HEK293 (cell line): ENCODE measurements at regions not wholly inside any gene's neighbourhood (a gene's known extent, or its start where the extent isn't known, plus 50 kb on each side); places are given as distances from the start of the nearest gene placed in this dataset.

Source experiments
- CTCF ChIP-seq: fragments of 450-650 bp; formaldehyde crosslinking; IDR thresholded peaks from 2 replicates; pipeline ENCODE4 v1.5.1; 2016; ENCODE audit warnings: missing biosample characterization, missing genetic modification characterization
- EGR2 ChIP-seq: fragments of 450-650 bp; formaldehyde crosslinking; IDR thresholded peaks from 2 replicates; pipeline ENCODE4 v1.5.1; 2016; ENCODE audit warnings: low read depth, missing biosample characterization, missing genetic modification characterization
- HIC1 ChIP-seq: fragments of 450-650 bp; formaldehyde crosslinking; IDR thresholded peaks from 2 replicates; pipeline ENCODE4 v1.5.1; 2016; ENCODE audit warnings: missing biosample characterization, missing genetic modification characterization
- HOXD13 ChIP-seq: sonication (generic); formaldehyde crosslinking; IDR thresholded peaks from 2 replicates; pipeline ENCODE4 v1.8.0; 2022; ENCODE audit warnings: missing genetic modification reagents, borderline replicate concordance
- REPIN1 ChIP-seq: fragments of 450-650 bp; formaldehyde crosslinking; IDR thresholded peaks from 2 replicates; pipeline ENCODE4 v1.5.1; 2017; ENCODE audit warnings: missing biosample characterization, missing genetic modification characterization, low read depth
- ZNF23 ChIP-seq: fragments of 450-650 bp; formaldehyde crosslinking; IDR thresholded peaks from 2 replicates; pipeline ENCODE4 v1.5.1; 2016; ENCODE audit warnings: missing biosample characterization, missing genetic modification characterization, borderline replicate concordance
- ZNF24 ChIP-seq: fragments of 450-650 bp; formaldehyde crosslinking; IDR thresholded peaks from 2 replicates; pipeline ENCODE4 v1.5.1; 2016; ENCODE audit warnings: missing biosample characterization, missing genetic modification characterization
- ZNF449 ChIP-seq: fragments of 450-650 bp; formaldehyde crosslinking; IDR thresholded peaks from 2 replicates; pipeline ENCODE4 v1.5.1; 2017; ENCODE audit warnings: missing biosample characterization, mild to moderate bottlenecking, missing genetic modification characterization, moderate library complexity
- ZNF830 ChIP-seq: fragments of 450-650 bp; IDR thresholded peaks from 2 replicates; pipeline ENCODE4 v1.5.0; 2018; ENCODE audit warnings: missing biosample characterization, missing genetic modification characterization, low read depth, mild to moderate bottlenecking, moderate library complexity
- ZSCAN4 ChIP-seq: fragments of 450-650 bp; formaldehyde crosslinking; IDR thresholded peaks from 2 replicates; pipeline ENCODE4 v1.5.1; 2017; ENCODE audit warnings: missing biosample characterization, missing genetic modification characterization
- TF ChIP-seq, protein P1 (sequence below): sonication (generic); formaldehyde crosslinking; IDR thresholded peaks from 2 replicates; pipeline ENCODE4 v1.8.1; 2022; ENCODE audit warnings: mild to moderate bottlenecking, moderate library complexity, missing genetic modification reagents

DNA sequence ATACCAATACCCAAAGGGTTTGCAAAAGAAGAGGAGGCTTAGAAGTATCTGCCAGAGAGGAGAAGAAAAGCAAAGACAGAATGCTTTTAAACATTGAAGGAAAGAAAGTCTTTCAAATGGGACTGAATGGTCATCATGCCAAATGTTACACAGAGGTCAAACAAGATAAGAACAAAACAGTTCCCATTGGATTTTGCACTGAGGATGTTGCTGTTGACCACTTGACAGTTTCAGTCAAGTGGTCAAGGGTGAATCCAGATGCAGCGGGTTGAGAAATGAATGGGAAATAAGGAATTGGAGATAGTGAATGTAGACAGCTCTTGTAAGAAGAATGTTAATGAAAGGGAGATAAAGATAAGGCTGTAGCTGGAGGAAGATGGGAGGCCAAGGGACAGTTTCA, 64.8 kb upstream of the FGG start:
- no peak for TF ChIP-seq ZNF23 (tag by site-specific recombination)
- TF ChIP-seq HOXD13 (CRISPR knock-in tag): no peak
- TF ChIP-seq ZNF24 (tag by site-specific recombination): no peak
- no peak for TF ChIP-seq CTCF (tag by site-specific recombination)
- TF ChIP-seq HIC1: no peak
- TF ChIP-seq REPIN1: no peak
- TF ChIP-seq, protein P1, sequence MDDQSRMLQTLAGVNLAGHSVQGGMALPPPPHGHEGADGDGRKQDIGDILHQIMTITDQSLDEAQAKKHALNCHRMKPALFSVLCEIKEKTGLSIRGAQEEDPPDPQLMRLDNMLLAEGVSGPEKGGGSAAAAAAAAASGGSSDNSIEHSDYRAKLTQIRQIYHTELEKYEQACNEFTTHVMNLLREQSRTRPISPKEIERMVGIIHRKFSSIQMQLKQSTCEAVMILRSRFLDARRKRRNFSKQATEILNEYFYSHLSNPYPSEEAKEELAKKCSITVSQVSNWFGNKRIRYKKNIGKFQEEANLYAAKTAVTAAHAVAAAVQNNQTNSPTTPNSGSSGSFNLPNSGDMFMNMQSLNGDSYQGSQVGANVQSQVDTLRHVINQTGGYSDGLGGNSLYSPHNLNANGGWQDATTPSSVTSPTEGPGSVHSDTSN (CRISPR knock-in tag): no peak
- no peak for TF ChIP-seq ZSCAN4 (tag by site-specific recombination)
- TF ChIP-seq ZNF449 (tag by site-specific recombination): no peak
- no peak for TF ChIP-seq ZNF830 (tag by site-specific recombination)
- no peak for TF ChIP-seq EGR2 (tag by site-specific recombination)
